ENCODE measurements at regions not wholly inside any gene's neighbourhood (a gene's known extent, or its start where the extent isn't known, plus 50 kb on each side); places are given as distances from the start of the nearest gene placed in this dataset.

- Histone ChIP-seq H2AFZ (ENCODE audit: control insufficient read depth, low read depth, low read length) (no peak overlapping the region), H3K9ac (ENCODE audit: control insufficient read depth, insufficient read depth, low read length) (no peak overlapping the region), H3K27ac (ENCODE audit: control insufficient read depth, insufficient read depth) (no peak overlapping the region), H3K79me2 (ENCODE audit: control insufficient read depth, insufficient read depth, low read length) (no peaks in the 10 kb centered on the region), H3K27me3 (replicated peaks in 1 of 2; ENCODE audit: control insufficient read depth in 2 of 2, insufficient read depth in 2 of 2, low read length in 1 of 2) (no peaks in the 10 kb centered on the region), H3K36me3 (ENCODE audit: control insufficient read depth in 2 of 2, insufficient read depth in 2 of 2, low read length in 1 of 2) (no peaks in the 10 kb centered on the region), H3K4me3 (no peak overlapping the region), H3K9me3 (replicated peaks; ENCODE audit: control insufficient read depth, insufficient read depth, low read length) (no peaks in the 10 kb centered on the region), H3K4me1 (ENCODE audit: control insufficient read depth, insufficient read depth, low read length) (no peaks in the 10 kb centered on the region), H3K4me2 (ENCODE audit: control insufficient read depth, insufficient read depth) (no peak overlapping the region), H4K20me1 (ENCODE audit: control insufficient read depth, insufficient read depth) (no peaks in the 10 kb centered on the region)
- no TSS peak for BruUV-seq (replicated peaks)
- WGBS (ENCODE audit: insufficient coverage, insufficient replicate concordance, low lambda C conversion rate, missing lambda C conversion rate): 0% methylated on average over 1 of the region's 1 CpG
- FAIRE-seq (no peak), DNase-seq (ENCODE audit: low read depth, low spot score) (no peak), ATAC-seq (no peak)
- SMC1A ChIA-PET (ENCODE audit: uncharacterized antibody, unreplicated experiment): no interaction called here
- CTCF ChIA-PET: no interaction called here
- RAD21 ChIA-PET (ENCODE audit: unreplicated experiment): no interaction called here
- intact Hi-C loops (cut with micrococcal nuclease; ENCODE audit: unreplicated experiment) (no loop called here), in situ Hi-C loops (cut with MboI) (no loop called here)
- TF ChIP-seq ZBTB33 (IDR thresholded peaks at IDR 0.05): no peak
- no peak for TF ChIP-seq POLR2AphosphoS2 (IDR thresholded peaks at IDR 0.05; ENCODE audit: low read depth, low read length)
- no peak for TF ChIP-seq USF2 (IDR thresholded peaks at IDR 0.05; ENCODE audit: borderline replicate concordance, low read depth, low read length)
- no peak for TF ChIP-seq YBX1 (IDR thresholded peaks at IDR 0.05)
- no peak for TF ChIP-seq MYC (IDR thresholded peaks at IDR 0.05; ENCODE audit: insufficient read depth, insufficient read length, insufficient replicate concordance, low read length, severe bottlenecking)
- TF ChIP-seq ZBTB4 (CRISPR knock-in tag; IDR thresholded peaks at IDR 0.05): no peak
- no peak for TF ChIP-seq CREB1 (IDR thresholded peaks at IDR 0.05; ENCODE audit: low read depth)
- no peak for TF ChIP-seq E2F8 (IDR thresholded peaks at IDR 0.05; ENCODE audit: low read depth, partially characterized antibody)
- TF ChIP-seq JUND (IDR thresholded peaks at IDR 0.05; ENCODE audit: low read depth, low read length): no peak
- TF ChIP-seq NR2C1 (IDR thresholded peaks at IDR 0.05): no peak
- TF ChIP-seq STAT1 (conservative IDR thresholded peaks at IDR 0.05): no peak
- no peak for TF ChIP-seq E2F4 (IDR thresholded peaks at IDR 0.05; ENCODE audit: low read depth, low read length)
- POLR2A ChIA-PET: no interaction called here
Observed at GRCh38 chr4:45294464-45294863, 568.1 kb upstream of the GNPDA2 start.

Data from GM12878 (cell line).